RPMI8226 (cell line): ENCODE measurements at regions not wholly inside any gene's neighbourhood (a gene's known extent, or its start where the extent isn't known, plus 50 kb on each side); places are given as distances from the start of the nearest gene placed in this dataset.

Experiments
- DNase-seq: peaks from one replicate; pipeline ENCODE4 v3.0.0-alpha.2; 2015

- no peak for DNase-seq
These were observed 365.9 kb upstream of the SLC30A5 start for GRCh38 chr5:68727931-68728330.

- DNase-seq: no peak
These were observed 364.1 kb upstream of the SLC30A5 start for GRCh38 chr5:68729678-68730077.

DNA sequence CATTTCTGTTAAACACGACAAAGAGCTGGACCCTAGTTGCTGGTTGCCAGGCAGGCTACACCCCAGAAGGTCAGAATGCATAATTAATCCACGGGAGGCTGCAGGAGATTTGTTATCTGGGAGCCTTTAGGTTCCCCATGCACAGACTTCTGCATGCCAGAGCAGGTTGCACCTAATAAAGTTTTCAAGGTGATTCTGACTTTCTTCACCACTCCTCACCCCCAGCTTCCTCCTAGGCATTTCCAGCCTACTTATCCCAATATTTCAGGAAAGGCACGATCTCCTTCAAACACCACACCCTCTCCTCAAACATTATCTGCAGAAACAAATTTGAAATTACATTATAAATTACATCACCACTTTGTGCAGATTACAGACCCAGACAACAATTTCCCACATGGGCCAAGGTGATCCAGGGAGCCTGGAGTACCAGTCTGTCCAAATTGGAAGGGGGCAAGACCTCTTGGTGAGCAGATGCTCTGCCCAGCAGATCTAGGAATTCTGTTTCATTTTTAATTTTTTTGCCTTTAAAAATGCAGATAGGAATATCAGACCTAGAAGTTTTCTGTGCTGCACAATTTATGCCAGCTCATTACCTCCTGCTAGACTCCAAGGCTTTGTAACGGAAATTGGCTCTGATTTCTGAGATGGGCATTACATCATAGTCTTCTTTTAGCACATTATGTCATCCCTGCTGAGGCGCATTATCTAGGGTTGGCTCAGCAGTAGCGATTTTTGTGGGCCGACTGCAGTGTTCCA lies 363.4 kb upstream of the SLC30A5 start:
- DNase-seq: peak; percentile 12

GRCh38 chr5:68730979-68731654 lies 362.7 kb upstream of the SLC30A5 start:
- DNase-seq: no peak

GRCh38 chr5:68732251-68732650 lies 361.6 kb upstream of the SLC30A5 start:
- no peak for DNase-seq

- DNase-seq: no peak
These were observed 359.0 kb upstream of the SLC30A5 start for GRCh38 chr5:68734781-68735180.

DNA sequence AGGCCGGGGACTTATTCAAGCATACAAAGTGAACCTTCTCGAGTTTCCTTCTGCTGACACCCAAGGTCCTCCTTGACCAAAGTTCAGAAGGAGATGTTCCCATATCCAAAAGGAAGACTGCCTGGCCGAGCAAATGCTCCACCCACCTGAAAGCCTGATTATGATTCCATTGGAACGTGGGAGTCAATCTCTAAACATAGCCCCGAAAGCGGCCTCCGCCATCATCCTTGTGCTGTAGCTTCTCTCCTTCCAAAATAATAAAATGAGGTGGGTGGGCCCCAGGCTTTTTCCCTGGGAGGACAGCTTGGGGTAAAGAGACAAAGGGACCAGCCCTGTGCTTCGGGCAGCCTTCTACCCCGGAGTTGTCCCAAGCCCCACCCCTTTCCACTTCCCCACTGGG lies 355.6 kb upstream of the SLC30A5 start:
- DNase-seq: no peak

DNA sequence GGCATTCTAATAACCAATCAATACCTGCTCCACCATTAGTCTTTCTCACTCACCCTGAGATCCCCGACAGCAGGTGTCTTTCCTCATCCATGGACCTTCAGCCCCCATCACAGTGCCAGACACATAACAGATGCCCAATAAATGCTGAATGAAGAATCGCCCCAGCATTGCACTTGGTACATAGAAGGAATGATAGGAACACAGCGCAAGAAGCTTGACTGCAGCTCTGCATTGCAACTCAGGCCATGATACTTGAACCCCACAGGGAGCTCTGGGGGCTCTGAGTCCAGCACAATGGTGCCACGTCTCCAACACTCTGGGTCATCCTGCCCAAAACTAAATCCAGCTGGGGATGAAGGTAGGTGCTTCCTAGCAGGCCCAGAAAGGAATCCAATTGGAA lies 355.0 kb upstream of the SLC30A5 start:
- no peak for DNase-seq

DNA sequence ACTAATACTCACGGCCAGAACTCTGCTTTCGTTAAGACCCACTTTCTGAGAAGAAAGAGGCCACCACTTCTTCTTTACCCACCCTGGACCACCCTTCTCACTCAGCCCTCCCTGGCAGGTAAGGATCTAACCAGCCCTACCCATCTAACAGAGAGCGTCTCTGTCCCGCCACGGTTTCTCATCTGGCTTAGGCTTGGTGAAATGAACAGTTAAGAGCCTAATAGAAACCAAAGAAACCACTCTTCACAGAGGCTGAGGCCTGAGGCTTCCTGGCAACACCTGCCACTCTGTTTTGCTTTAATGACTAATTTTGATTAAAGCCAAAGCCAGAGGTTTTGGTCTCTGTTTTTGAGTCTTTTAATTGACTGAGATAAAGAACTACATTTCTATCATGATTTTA lies 354.1 kb upstream of the SLC30A5 start:
- no peak for DNase-seq

- no peak for DNase-seq
These were observed 353.4 kb upstream of the SLC30A5 start for GRCh38 chr5:68740226-68740910.

GRCh38 chr5:68744206-68744605 lies 349.6 kb upstream of the SLC30A5 start:
- no peak for DNase-seq

DNA sequence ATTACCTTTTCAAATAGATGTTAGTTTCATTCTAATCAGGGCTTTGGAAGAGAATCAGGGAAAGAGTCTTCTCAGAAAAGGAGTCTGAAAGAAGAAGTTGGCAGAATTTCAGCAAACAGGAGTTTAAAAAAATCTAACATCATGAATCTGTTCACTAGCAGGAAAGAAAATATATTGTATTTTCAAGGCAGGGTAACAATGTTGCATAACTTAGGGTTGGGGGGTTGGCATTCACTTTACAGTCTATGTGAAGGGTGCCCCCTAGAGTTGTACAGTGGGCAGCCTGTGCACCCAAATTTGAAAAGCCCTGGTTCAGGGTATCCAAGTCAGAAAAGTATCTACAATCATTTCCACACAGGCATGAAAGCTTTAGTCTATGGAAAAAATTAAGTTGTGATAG lies 348.4 kb upstream of the SLC30A5 start:
- no peak for DNase-seq

DNA sequence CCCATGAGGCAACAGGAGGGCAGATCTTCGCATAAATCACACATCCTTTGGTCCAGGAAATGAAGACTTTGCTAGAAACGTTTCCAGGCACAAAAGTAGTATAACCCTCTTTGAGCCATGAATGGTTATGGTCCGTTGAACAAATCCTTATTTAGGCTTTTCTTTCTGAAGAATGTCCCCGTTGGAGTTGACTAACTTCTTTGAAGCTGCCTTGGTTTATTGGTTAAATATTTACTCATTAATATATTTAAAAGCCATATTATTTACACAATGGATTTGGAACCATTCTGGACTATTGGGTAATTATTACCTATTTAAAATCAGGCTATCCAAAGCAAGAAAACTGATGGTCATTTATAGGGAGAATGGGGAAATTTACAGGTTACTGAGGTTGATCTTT lies 347.6 kb upstream of the SLC30A5 start:
- DNase-seq: no peak

GRCh38 chr5:68746643-68747420 lies 347.0 kb upstream of the SLC30A5 start:
- DNase-seq: no peak

GRCh38 chr5:68747521-68747920 lies 346.3 kb upstream of the SLC30A5 start:
- DNase-seq: no peak

DNA sequence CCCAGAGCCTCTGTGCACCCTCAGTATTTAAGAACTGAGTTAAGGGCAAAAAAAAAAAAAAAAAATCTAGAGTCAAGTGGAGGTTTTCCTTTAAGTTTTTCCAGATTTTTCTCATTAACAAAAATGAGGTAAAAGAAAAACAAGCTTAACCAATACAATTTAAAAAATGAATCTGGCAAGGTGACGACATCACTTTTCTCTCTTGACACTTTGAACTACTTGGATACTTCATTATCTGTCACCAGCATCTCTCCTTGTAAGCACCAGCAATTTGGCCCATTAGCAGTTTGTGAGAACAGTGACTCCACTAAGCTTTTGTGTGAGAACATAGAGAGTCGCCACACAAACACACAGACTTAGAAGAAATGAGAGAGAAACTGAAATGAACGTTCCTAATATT lies 345.7 kb upstream of the SLC30A5 start:
- no peak for DNase-seq

GRCh38 chr5:68749077-68749476 lies 344.7 kb upstream of the SLC30A5 start:
- DNase-seq: no peak

- DNase-seq: no peak
These were observed 344.2 kb upstream of the SLC30A5 start for GRCh38 chr5:68749631-68750030.

GRCh38 chr5:68751661-68752060 lies 342.2 kb upstream of the SLC30A5 start:
- no peak for DNase-seq

- DNase-seq: no peak
These were observed 339.3 kb upstream of the SLC30A5 start for GRCh38 chr5:68754536-68754935.

DNA sequence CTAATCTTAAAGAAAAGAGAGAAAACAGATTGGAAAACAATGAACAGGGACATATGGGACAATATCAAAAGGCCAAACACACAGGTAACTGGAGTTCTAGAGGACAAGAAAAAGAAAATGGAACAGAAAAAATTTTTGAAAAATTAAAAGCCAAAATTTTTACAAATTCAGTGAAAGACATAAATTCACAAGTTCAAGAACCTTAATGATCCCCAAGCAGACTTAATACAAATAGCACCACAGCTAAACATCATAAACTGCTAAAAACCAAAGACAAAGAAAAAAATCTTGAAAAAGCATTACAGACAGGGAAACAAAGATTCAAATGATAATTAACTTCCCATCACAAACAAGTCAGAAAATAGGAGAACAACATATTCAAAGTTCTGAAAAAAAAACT lies 338.5 kb upstream of the SLC30A5 start:
- no peak for DNase-seq

GRCh38 chr5:68757006-68757405 lies 336.8 kb upstream of the SLC30A5 start:
- no peak for DNase-seq

GRCh38 chr5:68757626-68758212 lies 336.1 kb upstream of the SLC30A5 start:
- DNase-seq: no peak
